HFF-Myc (cell line): ENCODE measurements at regions not wholly inside any gene's neighbourhood (a gene's known extent, or its start where the extent isn't known, plus 50 kb on each side); places are given as distances from the start of the nearest gene placed in this dataset.

Source experiments
- DNase-seq: peaks from one replicate; pipeline ENCODE4 v3.0.0-alpha.2; 2011; ENCODE audit warnings: low read depth; ENCODE audit errors: extremely low read depth
- H3K4me3 ChIP-seq: replicated peaks from 2 replicates; pipeline ENCODE4 v1.5.1; 2011; ENCODE audit warnings: low read depth, mild to moderate bottlenecking, control low read depth, low read length
- CTCF ChIP-seq: IDR thresholded peaks from 2 replicates; pipeline ENCODE4 v1.5.1; 2012; ENCODE audit warnings: mild to moderate bottlenecking, low read depth, low read length, control low read depth; ENCODE audit errors: missing control alignments

- no peak overlapping the region for H3K4me3 ChIP-seq
- no peak for TF ChIP-seq CTCF
- no peak for DNase-seq
Measured at GRCh38 chr13:71252184-71252704, 614.8 kb downstream of the DACH1 start.

DNA sequence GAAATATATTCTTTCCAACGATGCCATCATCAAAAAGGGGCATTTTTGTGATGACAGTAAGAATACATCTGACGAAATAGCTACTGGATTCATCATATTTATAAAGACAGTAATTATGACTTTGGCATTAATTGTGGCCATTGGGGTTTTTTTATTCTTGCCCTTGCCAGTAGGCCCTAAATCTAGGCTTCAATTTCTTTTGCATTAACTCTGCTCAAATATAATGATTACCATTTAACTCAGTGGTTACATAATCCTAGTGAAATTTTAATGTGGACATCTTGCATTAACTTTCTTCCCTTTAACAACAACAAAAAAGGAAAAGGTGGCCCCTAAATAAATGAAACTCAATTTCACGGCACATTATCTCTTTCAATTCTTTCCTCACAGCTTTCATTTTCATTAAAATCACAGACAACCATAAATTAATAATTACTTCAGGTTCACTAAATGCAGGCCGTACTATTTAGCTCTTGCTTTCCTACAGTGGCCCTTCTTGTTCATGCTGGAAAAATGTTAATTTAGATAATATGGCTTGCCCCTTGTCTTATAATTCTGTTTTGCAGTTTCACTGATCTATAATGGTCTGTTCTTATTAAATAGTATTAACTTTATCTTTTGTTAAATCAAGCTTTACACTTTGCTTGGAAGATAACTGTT lies 615.6 kb downstream of the DACH1 start:
- no peak for DNase-seq
- no peak overlapping the region for H3K4me3 ChIP-seq
- TF ChIP-seq CTCF = no peak

DNA sequence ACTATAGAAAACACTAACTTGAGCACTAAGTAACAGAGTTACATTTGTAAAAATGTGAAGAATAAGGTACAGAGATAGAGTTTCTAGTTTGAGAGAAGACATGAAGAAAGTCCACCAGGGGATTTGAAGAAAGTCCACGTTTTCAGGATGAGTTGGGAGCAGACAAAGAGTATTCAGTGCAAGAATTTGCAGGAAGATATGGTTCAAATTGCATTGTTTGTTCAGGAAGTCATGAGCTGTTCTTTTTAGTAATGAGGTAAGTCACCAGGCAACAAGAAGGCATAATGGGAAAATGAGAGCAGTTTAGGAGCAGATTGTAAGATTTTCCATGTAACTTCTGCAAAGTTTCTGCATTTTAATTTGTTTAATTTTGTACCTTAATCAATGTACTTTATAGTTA lies 618.0 kb downstream of the DACH1 start:
- DNase-seq = no peak
- no peak for TF ChIP-seq CTCF
- H3K4me3 ChIP-seq = no peak overlapping the region

DNA sequence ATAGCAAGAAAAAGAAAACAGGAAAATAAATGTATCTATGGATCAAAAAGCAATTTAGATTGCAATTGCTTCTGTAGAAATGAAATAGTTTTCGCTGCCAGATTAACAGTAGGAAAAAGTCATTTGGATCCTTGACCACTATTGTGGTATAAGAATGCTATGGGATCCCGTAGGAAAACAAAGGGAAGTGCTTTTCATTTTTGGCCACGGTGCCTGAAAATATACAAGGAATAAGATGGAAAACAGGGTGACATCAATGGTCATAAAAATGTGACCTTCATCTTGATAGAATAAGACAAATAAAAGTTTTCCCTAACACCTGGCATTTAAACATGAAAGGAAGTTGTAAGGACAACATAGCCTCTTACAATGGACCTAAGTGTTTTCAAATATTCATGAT lies 622.8 kb downstream of the DACH1 start:
- DNase-seq = no peak
- no peak for TF ChIP-seq CTCF
- no peak overlapping the region for H3K4me3 ChIP-seq

DNA sequence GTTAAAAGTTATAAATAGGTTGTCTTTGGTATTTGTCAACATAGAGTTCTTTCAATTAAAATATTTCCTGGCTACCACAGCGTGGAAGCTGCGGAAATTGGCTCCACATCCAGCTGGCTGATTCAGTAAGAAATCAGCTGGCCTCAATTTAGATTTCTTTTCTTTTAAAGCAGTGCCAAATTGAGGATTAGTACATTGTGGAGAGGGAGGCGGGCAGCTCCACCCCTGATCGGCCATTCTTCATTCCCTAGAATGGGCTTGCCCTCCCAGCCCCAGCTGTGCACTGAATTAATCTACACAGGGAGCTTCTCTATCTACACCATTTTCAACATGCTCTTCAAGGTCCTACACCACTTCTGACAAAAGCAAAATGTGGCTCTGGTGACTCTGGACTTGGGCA lies 624.8 kb downstream of the DACH1 start:
- DNase-seq = no peak
- no peak overlapping the region for H3K4me3 ChIP-seq
- TF ChIP-seq CTCF = no peak

GRCh38 chr13:71240911-71241310 lies 626.1 kb downstream of the DACH1 start:
- DNase-seq = no peak
- TF ChIP-seq CTCF = no peak
- no peak overlapping the region for H3K4me3 ChIP-seq

GRCh38 chr13:71237332-71237731 lies 629.7 kb downstream of the DACH1 start:
- TF ChIP-seq CTCF = no peak
- no peak for DNase-seq
- H3K4me3 ChIP-seq = no peak overlapping the region
